ENCODE measurements at regions not wholly inside any gene's neighbourhood (a gene's known extent, or its start where the extent isn't known, plus 50 kb on each side); places are given as distances from the start of the nearest gene placed in this dataset.

- DNase-seq (ENCODE audit: low read depth, low spot score) (no peak), ATAC-seq (no peak)
- Histone ChIP-seq H3K27ac (ENCODE audit: low read depth, low read length) (no peak overlapping the region), H3K4me2 (ENCODE audit: low read length) (no peak overlapping the region), H3K9ac (ENCODE audit: low read length) (no peak overlapping the region), H4K20me1 (ENCODE audit: insufficient read depth) (no peaks in the 10 kb centered on the region), H3K9me3 (ENCODE audit: control insufficient read depth in 1 of 2, insufficient read depth in 1 of 2, low read depth in 1 of 2, low read length in 2 of 2) (no peaks in the 10 kb centered on the region), H3K9me2 (ENCODE audit: insufficient read depth) (no peaks in the 10 kb centered on the region), H3K36me3 (ENCODE audit: control insufficient read depth in 1 of 2, insufficient read depth in 2 of 2, low read length in 2 of 2) (no peaks in the 10 kb centered on the region), H3K4me1 (ENCODE audit: control insufficient read depth in 1 of 2, insufficient read depth in 2 of 2, low read length in 2 of 2) (no peaks in the 10 kb centered on the region), H3K27me3 (ENCODE audit: insufficient read depth, low read length) (no peaks in the 10 kb centered on the region), H3K4me3 (replicated peaks in 1 of 2; ENCODE audit: low read depth in 1 of 2, low read length in 2 of 2) (no peak overlapping the region), H3K79me2 (ENCODE audit: insufficient read depth, low read length) (no peaks in the 10 kb centered on the region), H2AFZ (ENCODE audit: low read depth, low read length, poor library complexity, severe bottlenecking) (no peak overlapping the region)
- RAD21 ChIA-PET (ENCODE audit: low non-redundant PET in 1 of 2, low total read pairs in 2 of 2, uncharacterized antibody in 2 of 2, unreplicated experiment in 2 of 2), result no interaction called here
- BruUV-seq (replicated peaks), result no TSS peak
- CTCF ChIA-PET, result no interaction called here
- intact Hi-C loops (cut with micrococcal nuclease), result no loop called here
- POLR2A ChIA-PET, result no interaction called here
- TF ChIP-seq MAX (IDR thresholded peaks at IDR 0.05), result no peak
- no peak for TF ChIP-seq ZBTB33 (IDR thresholded peaks at IDR 0.05; ENCODE audit: extremely low read depth, insufficient replicate concordance, low read length)
- TF ChIP-seq EGR1 (IDR thresholded peaks at IDR 0.05; ENCODE audit: low read depth), result no peak
- TF ChIP-seq ZFX (IDR thresholded peaks at IDR 0.05), result no peak
- TF ChIP-seq EZH2phosphoT487 (IDR thresholded peaks at IDR 0.05; ENCODE audit: borderline replicate concordance), result no peak
Observed at GRCh38 chr11:107272561-107272960, 185.1 kb downstream of the CWF19L2 start.

- Histone ChIP-seq H3K4me3 (replicated peaks in 1 of 2; ENCODE audit: low read depth in 1 of 2, low read length in 2 of 2) (no peak overlapping the region), H3K27me3 (ENCODE audit: insufficient read depth, low read length) (no peaks in the 10 kb centered on the region), H3K27ac (ENCODE audit: low read depth, low read length) (no peak overlapping the region), H3K9ac (ENCODE audit: low read length) (no peak overlapping the region), H4K20me1 (ENCODE audit: insufficient read depth) (no peaks in the 10 kb centered on the region), H2AFZ (ENCODE audit: low read depth, low read length, poor library complexity, severe bottlenecking) (no peak overlapping the region), H3K36me3 (ENCODE audit: control insufficient read depth in 1 of 2, insufficient read depth in 2 of 2, low read length in 2 of 2) (no peaks in the 10 kb centered on the region), H3K4me1 (ENCODE audit: control insufficient read depth in 1 of 2, insufficient read depth in 2 of 2, low read length in 2 of 2) (no peaks in the 10 kb centered on the region), H3K4me2 (ENCODE audit: low read length) (no peak overlapping the region), H3K9me2 (ENCODE audit: insufficient read depth) (no peaks in the 10 kb centered on the region), H3K79me2 (ENCODE audit: insufficient read depth, low read length) (no peaks in the 10 kb centered on the region), H3K9me3 (ENCODE audit: control insufficient read depth in 1 of 2, insufficient read depth in 1 of 2, low read depth in 1 of 2, low read length in 2 of 2) (no peaks in the 10 kb centered on the region)
- intact Hi-C loops (cut with micrococcal nuclease), result no loop called here
- DNase-seq (ENCODE audit: low read depth, low spot score) (no peak), ATAC-seq (no peak)
- RAD21 ChIA-PET (ENCODE audit: low non-redundant PET in 1 of 2, low total read pairs in 2 of 2, uncharacterized antibody in 2 of 2, unreplicated experiment in 2 of 2), result no interaction called here
- POLR2A ChIA-PET, result no interaction called here
- CTCF ChIA-PET, result no interaction called here
- no TSS peak for BruUV-seq (replicated peaks)
- TF ChIP-seq ELF1 (IDR thresholded peaks at IDR 0.05; ENCODE audit: borderline replicate concordance, low read depth) (no peak), ATF3 (IDR thresholded peaks at IDR 0.05) (no peak), FOSL1 (IDR thresholded peaks at IDR 0.05; ENCODE audit: low read depth) (no peak), REST (IDR thresholded peaks at IDR 0.05; ENCODE audit: low read depth) (no peak), CBX3 (IDR thresholded peaks at IDR 0.05; ENCODE audit: low read depth) (no peak), SRF (IDR thresholded peaks at IDR 0.05; ENCODE audit: low read depth) (no peak), ZBTB33 (IDR thresholded peaks at IDR 0.05; ENCODE audit: extremely low read depth, insufficient replicate concordance, low read length) (no peak), POLR2AphosphoS5 (IDR thresholded peaks at IDR 0.05; ENCODE audit: low read depth, low read length) (no peak)
Observed at GRCh38 chr11:107271425-107271824, 186.2 kb downstream of the CWF19L2 start.
